Activated CD8-positive, alpha-beta memory T cell treated with anti-CD3 and anti-CD28 coated beads for 36 hours (primary cell): ENCODE measurements at regions not wholly inside any gene's neighbourhood (a gene's known extent, or its start where the extent isn't known, plus 50 kb on each side); places are given as distances from the start of the nearest gene placed in this dataset.
"Not testable (repeated sequence)": the region's sequence is repeated elsewhere in the genome, so short reads cannot be mapped to it uniquely, and the experiment has no call there.

ENCODE experiments used
- CTCF ChIA-PET: fragments of 350-600 bp; sonication (Branson Sonifier 250); formaldehyde crosslinking; loops from one replicate; lab custom pipeline; 2021; ENCODE audit warnings: antibody characterized with exemption; lab: Charles Lee
- POLR2A ChIA-PET: fragments of 350-600 bp; sonication (Branson Sonifier 250); formaldehyde crosslinking; loops from one replicate; lab custom pipeline; 2021; ENCODE audit warnings: antibody characterized with exemption; lab: Charles Lee

DNA sequence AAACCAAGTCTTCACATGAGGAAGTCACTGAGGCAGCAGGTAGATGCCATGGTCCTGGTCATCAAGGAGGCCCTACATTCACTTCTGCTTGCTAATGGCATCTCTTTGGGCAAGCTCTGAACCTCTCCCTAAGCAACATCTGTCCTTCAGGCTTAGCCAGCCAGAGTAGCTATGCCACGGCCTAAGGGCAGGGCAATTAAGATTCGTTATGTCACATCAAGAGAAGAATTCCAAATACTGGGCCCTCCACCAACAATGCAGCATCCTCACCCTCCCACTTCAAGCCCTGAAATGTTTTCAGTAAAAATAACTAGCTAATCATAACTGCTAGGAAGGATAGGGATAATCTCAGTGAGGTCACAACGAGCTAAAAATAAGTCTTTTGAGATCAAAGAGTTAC is 120.7 kb upstream of the HCCS start:
- POLR2A ChIA-PET: no interaction called here
- CTCF ChIA-PET: no interaction called here

DNA sequence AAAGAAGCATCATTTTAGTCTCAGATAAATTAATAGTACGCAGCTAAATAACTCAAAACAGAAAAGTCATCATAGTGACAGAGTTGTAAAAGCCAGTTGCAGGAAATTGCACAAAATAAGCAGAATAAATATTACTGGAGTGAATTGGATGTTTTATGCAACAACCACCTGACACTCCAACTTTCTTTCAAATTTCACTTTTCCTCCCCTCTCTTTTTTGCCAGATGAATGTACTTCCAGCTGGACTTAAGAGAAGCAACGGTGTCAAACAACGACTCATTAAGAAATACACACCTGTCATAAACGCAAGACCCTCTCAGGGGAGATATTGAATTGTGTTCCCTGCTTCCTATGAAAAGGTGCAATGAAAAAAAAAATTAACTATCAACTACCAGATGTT is 120.2 kb upstream of the HCCS start:
- CTCF ChIA-PET: no interaction called here
- POLR2A ChIA-PET: no interaction called here

DNA sequence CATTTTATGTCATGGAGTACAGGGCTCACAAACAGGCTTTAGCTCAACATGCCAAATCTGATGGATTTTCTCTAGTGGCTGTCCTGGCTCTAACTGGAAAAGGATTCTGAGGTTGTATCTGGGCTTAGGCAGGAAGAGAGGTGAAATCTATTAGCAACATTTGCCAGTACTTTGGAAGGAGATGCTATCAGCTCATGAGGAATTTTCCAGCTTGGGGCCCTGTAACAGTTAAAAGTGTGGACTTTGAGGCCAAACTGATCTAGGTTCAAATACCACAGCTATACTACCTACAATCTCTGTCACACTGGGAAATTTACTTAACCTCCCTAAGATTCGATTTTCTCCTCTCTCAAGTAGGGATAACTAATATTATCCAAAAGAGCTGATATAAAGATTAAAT is 119.0 kb upstream of the HCCS start:
- CTCF ChIA-PET: no interaction called here
- POLR2A ChIA-PET: no interaction called here

DNA sequence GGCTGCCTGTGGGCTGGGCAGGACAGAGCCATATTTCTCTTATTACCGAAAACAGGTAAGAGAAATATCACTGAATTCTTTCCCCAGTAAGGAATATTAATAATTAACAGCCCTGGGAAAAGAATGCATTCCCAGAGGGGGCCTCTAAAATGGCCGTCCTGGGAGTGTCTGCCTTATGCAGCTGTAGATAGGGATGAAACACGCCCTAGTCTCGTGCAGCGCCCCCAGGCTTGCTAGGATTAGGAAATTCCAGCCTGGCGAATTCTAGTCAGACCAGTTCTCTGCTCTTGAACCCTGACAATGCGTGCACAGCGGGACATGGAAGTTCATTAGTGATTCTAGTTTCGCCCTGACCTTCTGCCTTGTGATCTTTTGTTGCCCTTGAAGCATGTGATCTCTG is 104.1 kb upstream of the HCCS start:
- POLR2A ChIA-PET, CTCF ChIA-PET: not testable (repeated sequence)

DNA sequence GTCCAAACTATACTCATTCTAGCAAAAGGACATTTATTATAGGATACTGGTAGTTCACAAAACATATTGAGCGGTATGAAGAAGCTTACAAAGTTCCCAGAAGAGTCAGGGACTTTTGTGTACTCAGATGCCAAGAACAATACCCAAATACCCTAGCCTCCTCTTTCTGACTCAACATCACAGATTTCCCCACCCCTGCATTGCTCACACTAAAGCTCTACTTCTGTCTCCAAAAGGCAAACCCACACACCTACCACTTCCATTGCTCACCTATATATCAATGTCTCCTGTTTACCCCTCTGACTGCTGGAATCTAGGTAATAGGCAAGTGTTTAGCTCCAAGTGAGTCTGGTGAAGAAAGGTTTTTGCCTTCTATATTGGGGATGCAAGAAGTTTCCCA is 100.7 kb upstream of the HCCS start:
- ChIA-PET POLR2A (no interaction called here), CTCF (no interaction called here)

DNA sequence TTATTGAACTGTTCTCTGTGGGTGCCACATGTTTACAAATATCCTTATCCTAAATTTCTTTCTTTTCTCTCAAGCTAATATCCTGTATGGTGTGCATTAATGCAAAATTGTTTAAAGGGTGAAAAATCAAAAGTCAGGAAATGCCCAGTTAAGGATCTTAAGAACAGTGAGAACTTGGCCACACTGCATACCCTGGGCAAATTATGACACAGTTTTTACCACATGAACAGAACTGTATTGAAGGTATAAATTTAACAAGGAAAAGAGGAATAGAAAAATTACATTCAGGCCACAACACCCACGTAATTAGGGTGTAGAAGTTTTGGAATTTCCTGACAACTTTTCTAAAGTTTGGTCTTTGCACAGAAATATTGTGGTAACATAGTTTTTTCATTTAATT is 94.4 kb upstream of the HCCS start:
- POLR2A ChIA-PET: no interaction called here
- CTCF ChIA-PET: no interaction called here

DNA sequence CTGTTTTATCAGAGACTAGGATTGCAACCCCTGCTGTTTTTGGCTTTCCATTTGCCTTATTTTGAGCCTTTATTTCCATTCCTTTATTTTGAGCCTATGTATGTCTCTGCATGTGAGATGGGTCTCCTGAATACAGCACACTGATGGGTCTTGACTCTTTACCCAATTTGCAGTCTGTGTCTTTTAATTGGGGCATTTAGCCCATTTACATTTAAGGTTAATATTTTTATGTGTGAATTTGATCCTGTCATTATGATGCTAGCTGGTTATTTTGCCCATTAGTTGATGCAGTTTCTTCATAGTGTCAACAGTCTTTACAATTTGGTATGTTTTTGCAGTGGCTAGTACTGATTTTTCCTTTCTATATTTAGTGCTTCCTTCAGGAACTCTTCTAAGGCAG is 88.5 kb upstream of the HCCS start:
- POLR2A ChIA-PET, CTCF ChIA-PET: not testable (repeated sequence)

DNA sequence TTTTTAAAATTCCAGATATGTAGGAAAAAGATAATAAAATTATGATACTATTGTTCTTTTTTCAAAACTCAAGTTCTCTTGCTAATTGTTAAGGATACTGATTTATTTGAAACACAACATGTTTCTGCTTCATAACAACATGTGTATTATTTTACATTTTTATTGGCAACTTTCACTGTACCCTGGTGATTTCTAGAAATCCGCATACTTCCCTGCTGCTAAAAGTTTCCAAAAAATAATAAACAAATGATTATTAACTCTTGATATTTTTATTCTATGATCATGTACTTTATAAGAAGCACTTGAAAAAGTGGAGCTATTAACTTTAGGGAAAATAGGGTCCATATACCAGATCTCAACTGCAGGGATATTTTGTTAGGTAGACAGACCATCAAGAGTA is 71.2 kb upstream of the HCCS start:
- POLR2A ChIA-PET: no interaction called here
- CTCF ChIA-PET: no interaction called here

DNA sequence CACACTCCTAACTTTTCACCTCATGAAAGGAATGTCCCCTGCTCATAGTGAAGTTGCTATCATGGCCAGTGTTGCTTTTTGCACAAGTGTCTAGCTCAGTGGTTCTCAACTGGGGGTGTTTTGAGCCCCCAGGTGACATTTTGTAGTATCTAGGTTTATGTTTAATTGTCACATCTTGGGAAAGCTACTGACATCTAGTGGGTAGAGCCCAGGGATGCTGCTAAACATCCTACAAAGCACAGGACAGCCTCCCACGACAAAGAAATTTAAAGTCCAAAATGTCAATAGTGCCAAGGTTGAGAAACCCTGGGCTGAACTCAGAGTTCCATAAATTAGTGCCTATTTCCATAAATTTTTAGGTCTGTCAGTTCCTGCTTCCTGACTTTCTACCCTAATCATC is 70.7 kb upstream of the HCCS start:
- CTCF ChIA-PET: no interaction called here

DNA sequence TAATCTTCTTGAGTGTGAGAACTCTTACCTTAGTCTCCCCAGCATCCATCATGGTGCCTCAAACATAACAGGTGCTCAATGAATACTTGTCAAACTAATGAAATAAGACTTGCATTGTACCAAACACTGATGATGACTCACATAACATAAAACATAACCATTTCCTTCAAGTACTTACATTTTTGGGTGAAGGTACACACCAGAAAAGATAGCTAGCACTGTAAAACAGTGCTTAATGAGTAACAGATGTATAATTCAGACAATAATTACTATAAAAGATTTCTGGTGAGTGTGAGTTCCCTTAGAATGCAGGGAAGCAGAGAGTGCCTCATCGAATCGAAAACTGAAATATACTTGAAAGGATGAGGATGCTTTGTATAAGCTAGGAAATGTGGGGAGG is 70.1 kb upstream of the HCCS start:
- ChIA-PET POLR2A (no interaction called here), CTCF (no interaction called here)

More for the DNA sequence above, 70.7 kb upstream of the HCCS start:
- POLR2A ChIA-PET: no interaction called here

DNA sequence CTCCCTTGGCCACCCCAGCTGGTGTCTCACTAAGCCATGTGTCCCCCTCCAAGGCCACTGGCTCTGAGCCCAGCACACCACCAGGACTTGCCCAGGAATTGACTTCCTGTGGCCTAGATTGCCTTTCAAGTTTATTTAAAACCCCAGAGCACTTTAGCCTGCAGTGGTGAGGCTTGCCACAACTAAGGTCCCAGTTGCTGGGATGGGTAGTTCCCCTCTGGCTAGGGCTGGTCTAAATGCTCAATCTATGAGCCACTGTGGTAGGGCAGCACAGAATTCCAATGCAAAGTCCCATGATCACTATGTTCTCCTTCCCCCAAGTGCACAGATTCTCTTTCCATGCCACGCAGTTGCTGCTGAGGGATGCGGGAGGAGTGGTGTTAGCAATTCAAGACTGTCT is 61.1 kb upstream of the HCCS start:
- ChIA-PET POLR2A (no interaction called here), CTCF (no interaction called here)

DNA sequence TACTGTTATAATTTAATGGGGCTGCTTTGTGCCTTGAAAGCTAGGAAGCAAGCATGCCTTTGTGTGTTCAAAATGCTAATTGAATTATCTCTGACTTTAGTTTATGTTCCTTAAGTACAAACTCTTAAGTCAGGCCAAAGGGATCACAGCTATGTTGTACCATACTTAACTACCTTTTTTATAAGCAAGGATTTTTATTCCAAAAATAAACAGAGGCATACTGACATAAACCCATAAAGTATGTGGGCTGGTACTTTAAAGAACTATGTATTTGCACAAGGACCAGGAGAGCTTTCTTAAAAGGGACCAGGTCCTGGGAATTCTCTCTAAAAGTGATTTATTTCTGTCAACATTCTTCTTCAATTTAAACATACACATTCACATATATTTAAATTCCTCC is 57.8 kb upstream of the HCCS start:
- POLR2A ChIA-PET: no interaction called here
- CTCF ChIA-PET: no interaction called here

DNA sequence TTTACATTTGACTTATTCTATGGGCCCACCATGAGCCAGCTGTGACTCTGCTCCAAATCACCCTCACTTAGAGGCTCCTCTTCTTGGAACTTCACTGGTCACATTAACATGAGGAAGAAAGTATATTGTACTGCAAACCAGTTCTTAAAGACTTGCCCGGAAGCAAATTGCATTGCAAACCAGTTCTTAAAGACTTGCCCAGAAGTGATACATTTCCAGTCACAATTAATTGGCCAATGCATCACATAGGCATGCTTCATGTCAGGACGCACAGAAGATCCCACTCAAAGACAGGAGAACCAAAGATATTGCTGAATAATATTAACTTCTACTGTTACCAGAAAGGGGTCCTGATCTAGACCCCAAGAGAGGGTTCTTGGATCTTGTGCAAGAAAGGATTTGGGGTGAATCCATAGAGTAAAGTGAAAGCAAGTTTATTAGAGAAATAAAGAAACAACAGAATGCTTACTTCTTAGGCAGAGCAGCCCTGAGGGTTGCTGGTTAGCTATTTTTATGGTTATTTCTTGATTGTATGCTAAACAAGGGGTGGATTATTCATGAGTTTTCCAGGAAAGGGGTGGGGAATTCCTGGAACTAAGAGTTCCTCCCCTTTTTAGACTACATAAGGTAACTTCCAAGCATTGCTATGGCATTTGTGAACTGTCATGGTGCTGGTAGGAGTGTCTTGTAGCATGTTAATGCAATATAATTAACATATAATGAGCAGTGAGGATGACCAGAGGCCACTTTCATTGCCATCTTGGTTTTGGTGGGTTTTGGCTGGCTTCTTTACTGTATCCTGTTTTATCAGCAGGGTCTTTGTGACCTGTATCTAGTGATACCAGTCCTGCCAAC is 54.6 kb upstream of the HCCS start:
- CTCF ChIA-PET: no interaction called here
- POLR2A ChIA-PET: no interaction called here

DNA sequence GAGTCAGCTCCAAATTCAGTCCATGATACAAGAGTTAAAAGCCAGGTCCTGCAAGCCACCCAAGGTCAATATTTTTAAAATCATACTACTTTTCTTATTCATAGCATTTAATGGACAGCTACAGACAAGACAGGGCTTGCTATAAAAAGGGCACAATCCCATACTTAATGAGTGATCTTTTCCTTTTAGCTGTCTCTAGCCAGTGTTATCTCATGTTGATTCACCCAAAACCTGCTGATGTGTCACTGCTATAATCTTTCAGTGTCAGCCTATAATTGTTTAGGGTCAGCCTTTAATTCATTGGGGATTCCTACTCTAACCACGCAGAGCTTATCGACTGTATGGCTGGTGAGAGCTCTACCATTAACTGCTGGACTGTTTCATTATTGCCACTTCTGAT is 51.2 kb upstream of the HCCS start:
- ChIA-PET CTCF (no interaction called here), POLR2A (no interaction called here)
